Thyroid gland (tissue), 4 donors: ENCODE measurements at regions not wholly inside any gene's neighbourhood (a gene's known extent, or its start where the extent isn't known, plus 50 kb on each side); places are given as distances from the start of the nearest gene placed in this dataset.

Experiments
- POLR2A ChIP-seq, 2 donors: fragments of 450-650 bp; IDR thresholded peaks; one replicate each; pipeline ENCODE4 v1.6.1; 2017; ENCODE audit warnings: antibody characterized with exemption in 2 of 2, mild to moderate bottlenecking in 2 of 2, moderate library complexity in 1 of 2
- TF ChIP-seq, protein P1 (sequence below), 6 experiments: fragments of 200-600 bp in 3 of 6; fragments of 450-650 bp in 3 of 6; sonication (generic) in 3 of 6; IDR thresholded peaks; one replicate each; pipeline ENCODE4 v1.5.1; 2016 to 2019; ENCODE audit warnings: antibody characterized with exemption in 6 of 6, mild to moderate bottlenecking in 2 of 6, inconsistent platforms in 1 of 6, moderate library complexity in 1 of 6

- TF ChIP-seq, protein P1, sequence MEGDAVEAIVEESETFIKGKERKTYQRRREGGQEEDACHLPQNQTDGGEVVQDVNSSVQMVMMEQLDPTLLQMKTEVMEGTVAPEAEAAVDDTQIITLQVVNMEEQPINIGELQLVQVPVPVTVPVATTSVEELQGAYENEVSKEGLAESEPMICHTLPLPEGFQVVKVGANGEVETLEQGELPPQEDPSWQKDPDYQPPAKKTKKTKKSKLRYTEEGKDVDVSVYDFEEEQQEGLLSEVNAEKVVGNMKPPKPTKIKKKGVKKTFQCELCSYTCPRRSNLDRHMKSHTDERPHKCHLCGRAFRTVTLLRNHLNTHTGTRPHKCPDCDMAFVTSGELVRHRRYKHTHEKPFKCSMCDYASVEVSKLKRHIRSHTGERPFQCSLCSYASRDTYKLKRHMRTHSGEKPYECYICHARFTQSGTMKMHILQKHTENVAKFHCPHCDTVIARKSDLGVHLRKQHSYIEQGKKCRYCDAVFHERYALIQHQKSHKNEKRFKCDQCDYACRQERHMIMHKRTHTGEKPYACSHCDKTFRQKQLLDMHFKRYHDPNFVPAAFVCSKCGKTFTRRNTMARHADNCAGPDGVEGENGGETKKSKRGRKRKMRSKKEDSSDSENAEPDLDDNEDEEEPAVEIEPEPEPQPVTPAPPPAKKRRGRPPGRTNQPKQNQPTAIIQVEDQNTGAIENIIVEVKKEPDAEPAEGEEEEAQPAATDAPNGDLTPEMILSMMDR (IDR thresholded peaks at IDR 0.05), result no peak
- no peak for TF ChIP-seq POLR2A (IDR thresholded peaks at IDR 0.05)
These were observed 236.6 kb upstream of the PROK2 start for GRCh38 chr3:72021531-72021930.
